ENCODE measurements at regions not wholly inside any gene's neighbourhood (a gene's known extent, or its start where the extent isn't known, plus 50 kb on each side); places are given as distances from the start of the nearest gene placed in this dataset.
A peak's percentile ranks its signal among the peaks of the same experiment; 100 is the strongest.
"Not testable (repeated sequence)": the region's sequence is repeated elsewhere in the genome, so short reads cannot be mapped to it uniquely, and the experiment has no call there.

- no peak for TF ChIP-seq POLR2A (IDR thresholded peaks at IDR 0.05)
- TF ChIP-seq, protein P1, sequence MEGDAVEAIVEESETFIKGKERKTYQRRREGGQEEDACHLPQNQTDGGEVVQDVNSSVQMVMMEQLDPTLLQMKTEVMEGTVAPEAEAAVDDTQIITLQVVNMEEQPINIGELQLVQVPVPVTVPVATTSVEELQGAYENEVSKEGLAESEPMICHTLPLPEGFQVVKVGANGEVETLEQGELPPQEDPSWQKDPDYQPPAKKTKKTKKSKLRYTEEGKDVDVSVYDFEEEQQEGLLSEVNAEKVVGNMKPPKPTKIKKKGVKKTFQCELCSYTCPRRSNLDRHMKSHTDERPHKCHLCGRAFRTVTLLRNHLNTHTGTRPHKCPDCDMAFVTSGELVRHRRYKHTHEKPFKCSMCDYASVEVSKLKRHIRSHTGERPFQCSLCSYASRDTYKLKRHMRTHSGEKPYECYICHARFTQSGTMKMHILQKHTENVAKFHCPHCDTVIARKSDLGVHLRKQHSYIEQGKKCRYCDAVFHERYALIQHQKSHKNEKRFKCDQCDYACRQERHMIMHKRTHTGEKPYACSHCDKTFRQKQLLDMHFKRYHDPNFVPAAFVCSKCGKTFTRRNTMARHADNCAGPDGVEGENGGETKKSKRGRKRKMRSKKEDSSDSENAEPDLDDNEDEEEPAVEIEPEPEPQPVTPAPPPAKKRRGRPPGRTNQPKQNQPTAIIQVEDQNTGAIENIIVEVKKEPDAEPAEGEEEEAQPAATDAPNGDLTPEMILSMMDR (IDR thresholded peaks at IDR 0.05) = no peak
- 57 to 65% methylated on average over 5 of the region's 5 CpGs for WGBS, 2 donors
- DNase-seq = no peak
- H3K27ac ChIP-seq = no peak overlapping the region
- H3K4me1 ChIP-seq = no peaks in the 10 kb centered on the region
- H3K4me3 ChIP-seq = no peak overlapping the region
- no peaks in the 10 kb centered on the region for H3K27me3 ChIP-seq
- H3K9me3 ChIP-seq = no peaks in the 10 kb centered on the region
- no peaks in the 10 kb centered on the region for H3K36me3 ChIP-seq
- intact Hi-C loops (cut with DNase I) = no loop called here
Measured at GRCh38 chr5:100402071-100402470, 133.1 kb upstream of the FAM174A start.

DNA sequence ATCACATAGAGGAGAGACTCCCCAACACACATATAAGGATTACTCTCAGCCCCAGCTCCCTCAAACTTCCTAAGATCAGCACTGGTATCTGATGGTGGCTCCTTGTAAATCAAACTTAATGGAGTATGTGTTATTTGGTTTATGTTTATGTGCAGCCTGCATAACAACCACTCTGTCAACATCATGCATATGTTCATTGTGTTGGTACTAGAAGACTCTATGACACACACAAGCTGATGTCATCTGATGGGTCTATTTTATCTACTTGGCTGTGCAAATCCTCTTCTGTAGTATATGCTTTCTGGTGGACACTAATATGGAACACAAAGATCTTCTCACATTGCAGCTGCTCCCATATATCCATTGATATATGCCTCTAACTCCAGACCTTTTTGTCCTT lies 134.0 kb upstream of the FAM174A start:
- no peaks in the 10 kb centered on the region for H3K27me3 ChIP-seq
- TF ChIP-seq, protein P1 (IDR thresholded peaks at IDR 0.05) = no peak
- TF ChIP-seq POLR2A (IDR thresholded peaks at IDR 0.05) = no peak
- H3K4me1 ChIP-seq = no peaks in the 10 kb centered on the region
- no peaks in the 10 kb centered on the region for H3K36me3 ChIP-seq
- intact Hi-C loops (cut with DNase I) = no loop called here
- H3K27ac ChIP-seq = no peak overlapping the region
- no peaks in the 10 kb centered on the region for H3K9me3 ChIP-seq
- no peak overlapping the region for H3K4me3 ChIP-seq
- no peak for DNase-seq

DNA sequence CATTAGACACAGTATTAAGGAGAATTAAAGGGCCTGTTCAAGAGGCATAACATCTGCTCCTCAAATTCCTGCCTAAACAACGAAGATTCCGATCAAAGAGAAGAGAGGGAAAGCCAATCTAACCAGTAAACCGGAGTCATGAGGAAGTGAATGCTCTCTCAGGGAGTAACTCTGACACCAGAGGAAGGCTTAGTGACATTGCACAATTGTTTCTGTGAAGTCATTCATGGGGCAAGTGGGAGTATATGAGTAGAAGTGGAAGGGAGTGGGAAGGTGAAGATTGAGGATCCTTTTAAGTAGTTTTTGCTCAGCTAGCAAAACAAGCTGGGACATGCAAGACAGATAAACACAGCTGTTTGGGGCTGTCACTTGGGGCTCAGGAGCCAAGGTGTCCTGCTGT lies 136.4 kb upstream of the FAM174A start:
- 0 to 4% methylated on average over 2 to 3 of the region's 3 CpGs for WGBS, 2 donors
- intact Hi-C loops (cut with DNase I); DNase-seq: not testable (repeated sequence)

GRCh38 chr5:100379254-100379858 lies 155.8 kb upstream of the FAM174A start:
- intact Hi-C loops (cut with DNase I); H3K9me3 ChIP-seq; H3K4me1 ChIP-seq; DNase-seq; H3K27me3 ChIP-seq; H3K36me3 ChIP-seq; H3K4me3 ChIP-seq; H3K27ac ChIP-seq: not testable (repeated sequence)
- WGBS, 2 donors = 80 to 100% methylated on average over 1 to 5 of the region's 19 CpGs

More for the DNA sequence above, 136.4 kb upstream of the FAM174A start:
- H3K36me3 ChIP-seq, H3K4me1 ChIP-seq, H3K27me3 ChIP-seq, H3K9me3 ChIP-seq, H3K4me3 ChIP-seq: not testable (repeated sequence)
- peak overlapping the region in 1 of 4 donors; percentile 28 for H3K27ac ChIP-seq

DNA sequence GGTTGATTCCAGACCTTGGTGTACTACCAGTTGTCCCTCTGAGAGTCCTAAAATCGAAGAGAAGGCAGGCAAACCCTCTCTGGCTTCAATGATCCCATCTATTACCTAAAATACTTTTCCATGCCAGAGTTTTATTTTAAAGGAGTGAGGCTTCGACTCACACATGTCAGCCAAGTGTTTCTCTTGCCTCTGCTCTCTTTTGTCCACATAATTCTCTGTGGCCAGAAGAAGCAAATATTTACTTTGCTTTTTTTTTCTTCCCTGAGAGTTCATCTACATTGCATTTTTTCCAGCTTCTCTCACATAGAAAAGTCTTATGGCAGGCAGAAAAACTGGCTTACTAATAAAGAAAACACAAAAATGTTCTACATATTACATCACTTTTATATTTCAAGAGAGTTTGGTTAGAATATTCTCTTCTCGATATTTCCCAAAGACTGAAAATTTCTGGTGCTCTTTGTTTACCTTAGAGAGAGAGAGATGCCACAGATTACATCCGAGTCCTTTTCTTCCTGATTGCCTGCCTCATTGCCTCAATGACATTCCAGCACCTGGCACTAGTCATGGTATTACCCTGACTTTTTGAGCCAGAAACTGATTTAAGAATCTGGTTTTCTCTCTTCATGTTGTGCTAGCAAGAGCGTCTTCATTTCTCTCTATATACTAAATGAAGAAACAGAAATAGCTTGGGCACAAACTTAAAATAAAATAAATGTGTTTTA lies 170.3 kb upstream of the FAM174A start:
- H3K27ac ChIP-seq; intact Hi-C loops (cut with DNase I); H3K9me3 ChIP-seq; DNase-seq; H3K4me1 ChIP-seq; H3K27me3 ChIP-seq; H3K4me3 ChIP-seq; H3K36me3 ChIP-seq: not testable (repeated sequence)
- 23 to 26% methylated on average over 5 of the region's 5 CpGs for WGBS, 2 donors

DNA sequence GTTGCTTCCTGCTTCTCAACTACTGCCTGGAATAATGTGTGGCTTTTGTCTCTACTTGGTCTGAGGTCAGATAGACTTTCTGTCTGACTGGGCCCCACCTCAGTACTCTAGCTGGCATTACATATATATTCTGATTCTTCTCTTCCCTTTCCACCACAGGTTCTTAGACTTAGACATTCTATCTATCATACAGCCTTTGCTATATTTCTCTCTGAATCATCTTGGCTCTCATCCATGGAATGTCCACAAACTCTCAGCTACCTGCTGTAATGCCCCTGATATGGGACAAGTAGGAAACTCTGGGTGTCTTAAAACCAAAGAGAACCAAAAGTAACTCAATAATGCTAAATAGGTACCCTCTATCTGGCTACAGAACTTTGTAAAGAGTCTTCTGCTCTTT lies 170.8 kb upstream of the FAM174A start:
- intact Hi-C loops (cut with DNase I) = not testable (repeated sequence)

DNA sequence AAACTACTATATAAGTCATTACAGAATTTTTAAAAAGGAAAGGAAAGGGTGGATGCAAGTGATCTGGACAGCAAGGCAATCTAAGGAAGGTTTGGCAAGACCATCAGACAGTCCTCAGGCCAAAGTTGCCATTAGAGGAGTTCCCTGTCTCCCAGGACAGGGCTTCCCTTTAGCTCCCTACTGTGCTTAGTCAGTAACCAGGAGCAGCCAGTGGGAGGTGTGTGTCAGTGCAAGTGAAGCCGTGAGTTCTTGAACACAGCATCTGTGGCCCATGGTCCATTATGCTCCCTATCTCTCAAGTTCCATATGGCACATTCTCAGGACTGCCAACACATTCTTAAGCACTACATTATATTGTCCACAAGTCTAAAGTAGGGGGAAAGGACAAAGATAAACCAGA lies 175.2 kb upstream of the FAM174A start:
- H3K9me3 ChIP-seq; intact Hi-C loops (cut with DNase I); H3K4me3 ChIP-seq; H3K27me3 ChIP-seq; H3K36me3 ChIP-seq; DNase-seq; H3K27ac ChIP-seq; H3K4me1 ChIP-seq: not testable (repeated sequence)
- WGBS, 2 donors = no CpG with 5 or more reads among the region's 1 CpG

More for the DNA sequence above, 170.8 kb upstream of the FAM174A start:
- not testable (repeated sequence) for H3K9me3 ChIP-seq, H3K27me3 ChIP-seq, H3K4me3 ChIP-seq, H3K36me3 ChIP-seq, H3K4me1 ChIP-seq, H3K27ac ChIP-seq, DNase-seq

- H3K4me3 ChIP-seq; H3K27ac ChIP-seq; H3K36me3 ChIP-seq; intact Hi-C loops (cut with DNase I); H3K27me3 ChIP-seq; H3K4me1 ChIP-seq; DNase-seq; H3K9me3 ChIP-seq: not testable (repeated sequence)
- WGBS, 2 donors = 38 to 49% methylated on average over 2 of the region's 2 CpGs
Measured at GRCh38 chr5:100346269-100346668, 188.9 kb upstream of the FAM174A start.

DNA sequence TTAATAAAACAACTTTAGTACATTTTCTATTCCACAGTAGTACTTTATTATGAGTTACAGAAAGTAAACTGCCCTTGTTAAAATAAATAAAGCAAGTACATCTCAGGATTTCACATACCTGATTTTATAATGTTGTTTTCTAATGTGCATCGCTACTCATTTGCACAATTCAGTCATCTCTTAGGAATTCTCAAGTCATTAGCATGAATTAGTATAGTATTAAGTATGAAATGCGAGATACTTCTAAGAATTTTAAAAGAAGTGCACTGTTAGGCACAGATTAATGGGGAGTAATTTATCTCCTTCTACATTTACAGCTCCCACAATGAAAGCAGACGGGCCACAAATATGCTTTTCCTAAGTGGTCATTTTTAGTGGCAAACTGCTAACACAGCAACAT lies 193.7 kb upstream of the FAM174A start:
- H3K9me3 ChIP-seq; H3K4me3 ChIP-seq; H3K4me1 ChIP-seq; H3K36me3 ChIP-seq; H3K27ac ChIP-seq; DNase-seq; intact Hi-C loops (cut with DNase I); H3K27me3 ChIP-seq: not testable (repeated sequence)
- no CpG with 5 or more reads among the region's 3 CpGs for WGBS, 2 donors

Data from esophagus squamous epithelium (tissue), 5 donors.